Common myeloid progenitor, CD34-positive (primary cell): ENCODE measurements at regions not wholly inside any gene's neighbourhood (a gene's known extent, or its start where the extent isn't known, plus 50 kb on each side); places are given as distances from the start of the nearest gene placed in this dataset.

Experiments
- CTCF ChIA-PET: fragments of 350-600 bp; sonication (Branson Sonifier 250); formaldehyde crosslinking; loops from one replicate; lab custom pipeline; 2021; ENCODE audit warnings: antibody characterized with exemption; lab: Charles Lee
- POLR2A ChIA-PET: fragments of 350-600 bp; sonication (Branson Sonifier 250); formaldehyde crosslinking; loops from one replicate; lab custom pipeline; 2021; ENCODE audit warnings: antibody characterized with exemption; lab: Charles Lee
- DNase-seq, 3 donors: peaks; one replicate each; pipeline versions ENCODE4 v3.0.0 to v3.0.0-alpha.2; 2013
- H3K27ac ChIP-seq, 2 experiments: 1 replicate in 1 of 2; 2 replicates in 1 of 2; pipeline ENCODE4 v1.7.0; 2013; ENCODE audit warnings: inconsistent platforms in 2 of 2, low read length in 2 of 2, mild to moderate bottlenecking in 2 of 2, low read depth in 1 of 2, moderate library complexity in 1 of 2; ENCODE audit not compliant: severe bottlenecking in 2 of 2, insufficient read depth in 1 of 2, poor library complexity in 1 of 2
- H3K27me3 ChIP-seq, 5 experiments: replicated peaks in 2 of 5; 1 replicate in 3 of 5; 2 replicates in 2 of 5; pipeline versions ENCODE4 v1.6.1 to v1.7.0; 2013; ENCODE audit warnings: low read length in 4 of 5, mild to moderate bottlenecking in 2 of 5, moderate library complexity in 2 of 5, inconsistent platforms in 1 of 5; ENCODE audit not compliant: insufficient read depth in 5 of 5, control insufficient read depth in 4 of 5
- H3K36me3 ChIP-seq, 4 experiments: 1 replicate in 2 of 4; 2 replicates in 2 of 4; pipeline versions ENCODE4 v1.6.1 to v1.7.0; 2013; ENCODE audit warnings: low read length in 3 of 4, control low read depth in 1 of 4, mild to moderate bottlenecking in 1 of 4; ENCODE audit not compliant: control insufficient read depth in 4 of 4, insufficient read depth in 4 of 4
- H3K4me1 ChIP-seq, 4 experiments: 1 replicate in 3 of 4; 2 replicates in 1 of 4; pipeline versions ENCODE4 v1.6.1 to v1.7.1; 2013; ENCODE audit warnings: low read length in 3 of 4, mild to moderate bottlenecking in 3 of 4, control low read depth in 1 of 4, inconsistent platforms in 1 of 4, moderate library complexity in 1 of 4; ENCODE audit not compliant: control insufficient read depth in 4 of 4, insufficient read depth in 4 of 4; ENCODE audit errors: control extremely low read depth in 1 of 4
- H3K4me3 ChIP-seq, 7 experiments: 1 replicate in 4 of 7; 2 replicates in 3 of 7; pipeline versions ENCODE4 v1.5.1 to v1.7.0; 2013; ENCODE audit warnings: mild to moderate bottlenecking in 7 of 7, low read length in 6 of 7, moderate library complexity in 6 of 7, inconsistent platforms in 2 of 7, low read depth in 2 of 7, control low read depth in 1 of 7; ENCODE audit not compliant: insufficient read depth in 4 of 7, control insufficient read depth in 1 of 7; ENCODE audit errors: extremely low read depth in 1 of 7
- H3K9me3 ChIP-seq, 5 experiments: 1 replicate in 4 of 5; 2 replicates in 1 of 5; pipeline versions ENCODE4 v1.6.1 to v1.7.1; 2013; ENCODE audit warnings: low read length in 4 of 5, mild to moderate bottlenecking in 2 of 5, inconsistent platforms in 1 of 5, low read depth in 1 of 5, moderate library complexity in 1 of 5; ENCODE audit not compliant: control insufficient read depth in 4 of 5, insufficient read depth in 2 of 5; ENCODE audit errors: control extremely low read depth in 1 of 5
- WGBS: methylation state at CpG from one replicate; pipeline ENCODE4 v1.1.5; 2013; ENCODE audit not compliant: insufficient coverage; 5-methylcytosine and 5-hydroxymethylcytosine counted together

DNA sequence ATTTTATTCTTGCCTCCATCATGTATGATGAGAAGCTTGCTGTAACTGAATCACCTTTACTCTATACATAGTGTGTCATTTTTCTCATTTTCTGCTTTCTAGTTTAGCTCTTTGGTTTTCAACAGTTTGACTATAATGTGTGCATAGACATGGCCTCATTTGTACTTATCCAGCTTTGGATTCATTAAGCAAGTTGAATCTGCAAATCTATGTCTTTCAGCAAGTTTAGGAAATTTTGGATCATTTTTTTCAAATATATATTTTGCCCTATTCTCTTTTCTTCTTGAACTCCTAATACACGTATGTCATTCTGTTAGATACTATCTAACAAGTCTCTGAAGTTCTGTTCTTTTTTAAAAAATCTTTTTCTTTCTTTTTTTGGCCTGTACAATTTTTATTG is 57.8 kb downstream of the PRLHR start:
- no peak overlapping the region for H3K4me3 ChIP-seq
- peaks cover 0 to 21% (median 5%) of the 10 kb centered on the region in 5 experiments for H3K27me3 ChIP-seq
- no peak overlapping the region for H3K27ac ChIP-seq
- H3K4me1 ChIP-seq = no peaks in the 10 kb centered on the region
- no peak for DNase-seq
- no peaks in the 10 kb centered on the region for H3K9me3 ChIP-seq
- ChIA-PET CTCF (no interaction called here), POLR2A (no interaction called here)
- WGBS = no CpG with 5 or more reads among the region's 1 CpG
- no peaks in the 10 kb centered on the region for H3K36me3 ChIP-seq

GRCh38 chr10:118534136-118534535 is 61.3 kb downstream of the PRLHR start:
- Histone ChIP-seq H3K4me1 (peaks cover 0 to 5% (median 0%) of the 10 kb centered on the region in 4 experiments), H3K27ac (no peak overlapping the region), H3K36me3 (no peaks in the 10 kb centered on the region), H3K4me3 (no peak overlapping the region), H3K27me3 (peaks cover 0 to 8% (median 4%) of the 10 kb centered on the region in 5 experiments), H3K9me3 (no peaks in the 10 kb centered on the region)
- no peak for DNase-seq
- CTCF ChIA-PET = interaction anchor here (0.6 kb wide), 1 partner anchor 1648 kb away, joined by 3 read pairs; no protein-coding TSS in a partner anchor
- POLR2A ChIA-PET = interaction anchor here (0.7 kb wide), 1 partner anchor 295 kb away, joined by 3 read pairs; no protein-coding TSS in a partner anchor
- 89% methylated on average over 1 of the region's 3 CpGs for WGBS

- 46% methylated on average over 9 of the region's 12 CpGs for WGBS
- CTCF ChIA-PET = interaction anchor here (1.9 kb wide), 1 partner anchor 12 kb away, joined by 7 read pairs; no protein-coding TSS in a partner anchor
- POLR2A ChIA-PET = no interaction called here
Measured at GRCh38 chr10:118531105-118531852, 64.2 kb downstream of the PRLHR start.

DNA sequence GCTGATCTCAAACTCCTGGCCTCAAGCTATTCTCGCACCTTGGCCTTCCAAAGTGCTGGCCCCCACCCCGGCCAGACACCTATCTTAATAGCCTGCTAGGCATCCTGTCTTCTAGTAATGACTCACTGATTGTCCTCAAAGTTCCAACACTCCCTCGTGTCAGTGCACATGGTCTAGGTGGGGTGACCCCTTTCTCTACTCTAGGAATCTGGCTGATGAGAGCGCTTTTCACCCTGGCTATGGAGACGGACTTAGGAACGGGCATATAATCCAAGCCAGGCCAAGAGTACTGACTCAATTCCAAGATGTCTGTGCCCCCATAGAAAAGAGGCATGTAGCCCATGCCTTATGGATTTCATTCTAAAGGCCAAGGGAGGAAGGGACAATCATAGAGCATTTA is 67.0 kb downstream of the PRLHR start:
- no peak for DNase-seq
- 98% methylated on average over 5 of the region's 6 CpGs for WGBS
- peaks cover 0 to 5% (median 0%) of the 10 kb centered on the region in 4 experiments for H3K4me1 ChIP-seq
- no peak overlapping the region for H3K27ac ChIP-seq
- no peak overlapping the region for H3K4me3 ChIP-seq
- ChIA-PET CTCF (no interaction called here), POLR2A (no interaction called here)
- H3K9me3 ChIP-seq = peaks cover 0 to 2% (median 0%) of the 10 kb centered on the region in 5 experiments
- H3K36me3 ChIP-seq = no peaks in the 10 kb centered on the region
- peaks cover 3 to 13% (median 5%) of the 10 kb centered on the region in 5 experiments for H3K27me3 ChIP-seq

More at GRCh38 chr10:118531105-118531852, 64.2 kb downstream of the PRLHR start:
- Histone ChIP-seq H3K27me3 (peaks cover 0 to 8% (median 3%) of the 10 kb centered on the region in 5 experiments), H3K9me3 (peaks cover 0 to 2% (median 0%) of the 10 kb centered on the region in 5 experiments), H3K27ac (no peak overlapping the region), H3K4me3 (no peak overlapping the region), H3K36me3 (no peaks in the 10 kb centered on the region), H3K4me1 (peaks cover 0 to 5% (median 0%) of the 10 kb centered on the region in 4 experiments)
- DNase-seq = peak in 2 of 3 donors; percentile 1 to 4

DNA sequence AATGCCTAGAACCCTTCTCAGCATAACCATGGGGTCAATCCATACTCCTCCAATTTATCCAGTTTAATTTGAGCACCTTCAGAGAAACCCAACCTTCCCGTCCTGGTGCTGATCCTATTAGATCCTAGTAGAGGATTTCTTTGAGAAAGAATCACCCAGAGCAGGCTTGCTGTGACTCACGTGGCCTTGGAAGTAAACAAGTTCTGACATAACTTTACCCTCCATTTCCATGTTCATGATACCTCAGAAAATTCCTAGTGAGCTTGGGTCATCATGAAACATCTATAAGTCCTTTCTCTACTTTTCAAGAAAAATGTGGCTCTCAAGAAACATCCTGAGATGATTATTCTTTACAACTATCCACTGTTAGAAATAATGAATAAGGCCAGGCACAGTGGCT is 71.7 kb downstream of the PRLHR start:
- Histone ChIP-seq H3K27ac (no peak overlapping the region), H3K9me3 (peaks cover 0 to 5% (median 2%) of the 10 kb centered on the region in 5 experiments), H3K27me3 (peaks cover 2 to 10% (median 4%) of the 10 kb centered on the region in 5 experiments), H3K4me3 (no peak overlapping the region), H3K36me3 (no peaks in the 10 kb centered on the region), H3K4me1 (no peaks in the 10 kb centered on the region)
- POLR2A ChIA-PET = no interaction called here
- WGBS = 75% methylated on average over 2 of the region's 2 CpGs
- no peak for DNase-seq
- CTCF ChIA-PET = no interaction called here

DNA sequence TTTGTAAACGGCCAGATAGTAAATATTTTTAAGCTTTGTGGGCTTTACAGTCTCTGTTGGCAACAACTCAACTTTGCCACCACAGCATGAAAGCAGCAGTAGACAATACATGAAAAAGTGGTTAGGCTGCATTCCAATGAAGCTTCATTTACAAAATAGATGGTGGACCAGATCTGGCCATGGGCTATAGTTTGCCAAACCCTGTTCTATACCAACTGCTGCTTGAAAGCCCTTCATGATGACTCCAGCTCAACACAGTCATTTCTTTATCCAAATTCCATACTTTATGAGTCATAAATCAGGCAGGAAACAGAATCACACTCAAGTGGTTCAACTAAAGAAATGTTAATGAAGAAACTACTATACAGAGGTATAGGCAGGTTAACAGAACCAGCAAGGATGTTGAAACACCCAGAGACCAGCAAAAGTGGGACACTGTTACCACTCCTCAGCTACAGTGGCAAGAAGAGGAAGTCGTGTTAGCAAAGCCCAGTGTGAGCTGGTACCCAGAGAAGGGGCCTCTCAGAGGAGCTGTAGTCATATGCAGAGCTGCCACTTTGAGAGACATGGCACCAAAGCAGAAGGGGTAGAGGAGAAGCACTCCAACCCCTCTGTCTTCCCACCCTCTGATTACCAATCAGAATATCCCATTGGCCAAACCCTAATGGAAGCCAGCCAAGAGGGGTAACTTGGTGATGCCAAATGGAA is 72.5 kb downstream of the PRLHR start:
- H3K36me3 ChIP-seq = no peaks in the 10 kb centered on the region
- H3K4me3 ChIP-seq = no peak overlapping the region
- 37% methylated on average over 2 of the region's 2 CpGs for WGBS
- no peaks in the 10 kb centered on the region for H3K4me1 ChIP-seq
- CTCF ChIA-PET = no interaction called here
- H3K27me3 ChIP-seq = peaks cover 2 to 10% (median 4%) of the 10 kb centered on the region in 5 experiments
- H3K9me3 ChIP-seq = peaks cover 0 to 7% (median 5%) of the 10 kb centered on the region in 5 experiments
- no peak overlapping the region for H3K27ac ChIP-seq
- POLR2A ChIA-PET = no interaction called here
- DNase-seq = no peak
